ACHN (cell line): ENCODE measurements at regions not wholly inside any gene's neighbourhood (a gene's known extent, or its start where the extent isn't known, plus 50 kb on each side); places are given as distances from the start of the nearest gene placed in this dataset.
A peak's percentile ranks its signal among the peaks of the same experiment; 100 is the strongest.
"Not testable (repeated sequence)": the region's sequence is repeated elsewhere in the genome, so short reads cannot be mapped to it uniquely, and the experiment has no call there.

Experiments
- DNase-seq: peaks from one replicate; pipeline ENCODE4 v3.0.0-alpha.2; 2015
- in situ Hi-C: cut with HindIII; loops from 2 replicates; pipeline ENCODE4 v1.10.0; 2017; ENCODE audit warnings: low sequenced_read_pairs, low pct_ligation_motif_present, low pct_unique_long_range_greater_than_20kb

- DNase-seq: no peak
- in situ Hi-C loops: no loop called here
Observed at GRCh38 chr3:166005126-166005525, 167.9 kb upstream of the BCHE start.

- in situ Hi-C loops: no loop called here
- no peak for DNase-seq
Observed at GRCh38 chr3:165994293-165994692, 157.1 kb upstream of the BCHE start.

GRCh38 chr3:165984589-165984988 lies 147.4 kb upstream of the BCHE start:
- in situ Hi-C loops: no loop called here
- no peak for DNase-seq

DNA sequence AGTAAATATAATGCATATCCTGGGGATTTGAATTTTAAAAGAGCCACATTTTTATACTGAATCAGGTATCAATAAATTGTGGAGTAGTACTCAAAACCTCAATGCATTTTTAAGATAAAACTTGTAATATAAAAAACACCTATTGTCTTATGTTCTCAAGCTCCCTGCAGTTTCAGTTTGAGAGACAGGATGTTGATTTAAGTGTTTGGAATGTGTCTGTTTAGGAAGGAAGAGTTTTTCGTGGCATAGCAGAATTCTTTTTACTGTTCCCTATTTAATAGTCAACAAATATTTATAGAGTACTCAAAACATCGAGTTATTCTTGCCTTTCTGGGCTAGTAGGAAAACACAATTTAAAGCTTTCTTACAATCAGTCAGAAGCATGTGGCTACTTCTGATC lies 146.1 kb upstream of the BCHE start:
- peak; percentile 31 for DNase-seq
- in situ Hi-C loops: no loop called here

GRCh38 chr3:165981318-165981717 lies 144.1 kb upstream of the BCHE start:
- in situ Hi-C loops: no loop called here
- no peak for DNase-seq

DNA sequence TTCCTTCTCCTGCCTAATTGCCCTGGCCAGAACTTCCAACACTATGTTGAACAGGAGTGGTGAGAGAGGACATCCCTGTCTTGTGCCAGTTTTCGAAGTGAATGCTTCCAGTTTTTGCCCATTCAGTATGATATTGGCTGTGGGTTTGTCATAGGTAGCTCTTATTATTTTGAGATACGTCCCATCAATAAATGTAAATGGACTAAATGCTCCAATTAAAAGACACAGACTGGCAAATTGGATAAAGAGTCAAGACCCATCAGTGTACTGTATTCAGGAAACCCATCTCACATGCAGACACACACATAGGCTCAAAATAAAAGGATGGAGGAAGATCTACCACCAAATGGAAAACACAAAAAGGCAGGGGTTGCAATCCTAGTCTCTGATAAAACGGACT lies 123.6 kb upstream of the BCHE start:
- DNase-seq, in situ Hi-C loops: not testable (repeated sequence)

DNA sequence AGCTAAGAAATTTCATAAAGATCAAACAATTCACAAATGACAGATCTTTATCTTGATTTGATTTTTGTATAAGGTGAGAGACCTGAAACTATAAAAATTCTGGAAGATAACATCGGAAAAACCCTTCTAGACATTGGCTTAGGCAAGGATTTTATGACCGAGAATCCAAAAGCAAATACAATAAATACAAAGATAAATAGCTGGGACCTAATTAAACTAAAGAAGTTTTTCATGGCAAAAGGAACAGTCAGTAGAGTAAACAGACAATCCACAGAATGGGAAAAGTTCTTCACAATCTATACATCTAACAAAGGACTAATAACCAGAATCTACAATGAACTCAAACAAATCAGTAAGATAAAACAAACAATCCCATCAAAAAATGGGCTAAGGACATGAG lies 116.9 kb upstream of the BCHE start:
- DNase-seq: no peak
- in situ Hi-C loops: no loop called here

GRCh38 chr3:165946360-165946759 lies 109.1 kb upstream of the BCHE start:
- in situ Hi-C loops: no loop called here

GRCh38 chr3:165938986-165939540 lies 101.8 kb upstream of the BCHE start:
- in situ Hi-C loops: no loop called here
- no peak for DNase-seq

More at GRCh38 chr3:165946360-165946759, 109.1 kb upstream of the BCHE start:
- no peak for DNase-seq

DNA sequence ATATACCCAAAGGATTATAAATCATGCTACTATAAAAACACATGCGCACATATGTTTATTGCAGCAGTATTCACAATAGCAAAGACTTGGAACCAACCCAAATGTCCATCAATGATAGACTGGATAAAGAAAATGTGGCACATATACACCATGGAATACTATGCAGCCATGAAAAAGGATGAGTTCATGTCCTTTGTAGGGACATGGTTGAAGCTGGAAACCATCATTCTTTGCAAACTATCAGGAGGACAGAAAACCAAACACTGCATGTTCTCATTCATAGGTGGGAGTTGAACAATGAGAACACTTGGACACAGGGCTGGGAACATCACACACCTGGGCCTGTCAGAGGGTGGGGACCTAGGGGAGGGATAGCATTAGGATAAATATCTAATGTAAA lies 98.9 kb upstream of the BCHE start:
- in situ Hi-C loops, DNase-seq: not testable (repeated sequence)

DNA sequence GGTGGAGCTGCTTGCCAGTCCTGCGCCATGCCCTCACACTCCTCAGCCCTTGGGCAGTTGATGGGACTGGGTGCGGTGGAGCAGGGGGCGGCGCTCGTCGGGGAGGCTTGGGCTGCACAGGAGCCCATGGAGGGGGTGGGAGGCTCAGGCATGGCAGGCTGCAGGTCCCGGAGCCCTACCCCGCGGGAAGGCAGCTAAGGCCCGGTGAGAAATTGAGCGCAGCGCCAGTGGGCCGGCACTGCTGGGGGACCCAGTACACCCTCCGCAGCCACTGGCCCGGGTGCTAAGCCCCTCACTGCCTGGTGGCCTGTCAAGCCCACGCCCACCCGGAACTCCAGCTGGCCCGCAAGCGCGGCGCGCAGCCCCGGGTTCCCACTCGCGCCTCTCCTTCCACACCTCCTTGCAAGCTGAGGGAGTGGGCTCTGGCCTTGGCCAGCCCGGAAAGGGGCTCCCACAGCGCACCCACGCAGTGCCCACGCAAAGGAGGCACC lies 87.1 kb upstream of the BCHE start:
- in situ Hi-C loops, DNase-seq: not testable (repeated sequence)

GRCh38 chr3:165920984-165921383 lies 83.8 kb upstream of the BCHE start:
- no peak for DNase-seq
- in situ Hi-C loops: no loop called here

DNA sequence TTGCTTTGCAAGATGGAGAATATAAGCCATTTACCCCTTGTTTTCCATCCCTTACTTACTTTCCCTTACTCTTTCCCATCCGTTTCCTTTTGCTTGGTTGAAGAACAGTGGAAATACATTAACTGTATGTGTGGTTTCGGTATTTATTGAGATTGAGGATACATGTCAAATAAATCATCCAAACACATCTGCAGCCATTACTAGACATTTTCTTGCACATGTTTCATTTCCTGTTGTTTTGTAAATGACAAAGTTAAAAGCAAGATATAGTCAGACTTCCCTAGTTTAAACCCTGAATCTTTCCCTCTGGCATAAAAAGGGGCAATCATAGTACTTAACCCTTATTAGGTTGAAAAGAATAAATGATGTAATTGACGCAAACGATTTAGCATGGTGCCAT lies 82.1 kb upstream of the BCHE start:
- no peak for DNase-seq
- in situ Hi-C loops: no loop called here

GRCh38 chr3:165918657-165918979 lies 81.4 kb upstream of the BCHE start:
- DNase-seq: no peak
- in situ Hi-C loops: no loop called here

GRCh38 chr3:165917938-165918656 lies 80.9 kb upstream of the BCHE start:
- DNase-seq, in situ Hi-C loops: not testable (repeated sequence)

DNA sequence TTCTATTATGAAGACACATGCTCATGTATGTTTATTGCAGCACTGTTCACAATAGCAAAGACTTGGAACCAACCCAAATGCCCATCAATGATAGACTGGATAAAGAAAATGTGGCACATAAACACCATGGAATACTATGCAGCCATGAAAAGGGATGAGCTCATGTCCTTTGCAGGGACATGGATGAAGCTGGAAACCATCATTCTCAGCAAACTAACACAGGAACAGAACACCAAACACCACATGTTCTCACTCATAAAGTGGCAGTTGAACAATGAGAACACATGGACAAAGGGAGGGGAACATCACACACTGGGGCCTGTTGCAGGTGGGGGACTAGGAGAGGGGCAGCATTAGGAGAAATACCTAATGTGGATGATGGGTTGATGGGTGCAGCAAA lies 77.9 kb upstream of the BCHE start:
- in situ Hi-C loops, DNase-seq: not testable (repeated sequence)

- DNase-seq: no peak
Observed at GRCh38 chr3:165903885-165904630, 66.8 kb upstream of the BCHE start.

DNA sequence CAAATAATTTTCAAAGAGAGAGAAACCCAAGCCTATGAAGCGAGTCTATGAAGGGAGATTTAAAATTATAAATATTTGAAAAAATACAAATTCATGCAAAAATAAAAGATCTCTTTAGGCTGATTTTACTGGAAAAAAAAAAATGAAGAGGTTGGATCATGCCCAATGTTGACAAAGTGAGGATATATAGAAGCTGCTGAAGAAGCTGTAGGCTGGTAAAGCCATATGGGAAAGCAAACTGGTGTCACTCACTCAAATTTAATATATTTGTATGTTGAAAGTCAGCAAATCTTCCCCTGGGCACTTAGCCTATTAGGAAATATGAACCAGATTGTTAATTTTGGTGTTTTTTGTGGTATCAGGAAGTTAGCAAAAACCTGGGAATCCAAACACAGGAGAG lies 61.8 kb upstream of the BCHE start:
- in situ Hi-C loops: no loop called here
- no peak for DNase-seq

More at GRCh38 chr3:165903885-165904630, 66.8 kb upstream of the BCHE start:
- in situ Hi-C loops: no loop called here

GRCh38 chr3:165897137-165897536 lies 59.9 kb upstream of the BCHE start:
- DNase-seq: no peak
- in situ Hi-C loops: no loop called here

GRCh38 chr3:165895919-165896318 lies 58.7 kb upstream of the BCHE start:
- in situ Hi-C loops: no loop called here
- DNase-seq: peak; percentile 38
